HepG2 (cell line): ENCODE measurements at regions not wholly inside any gene's neighbourhood (a gene's known extent, or its start where the extent isn't known, plus 50 kb on each side); places are given as distances from the start of the nearest gene placed in this dataset.

Source experiments
- FOSL2 ChIP-seq: sonication (generic); formaldehyde crosslinking; IDR thresholded peaks from 2 replicates; pipeline ENCODE4 v1.4.0; 2020; ENCODE audit warnings: missing genetic modification reagents
- JUNB ChIP-seq: sonication (generic); formaldehyde crosslinking; IDR thresholded peaks from 2 replicates; pipeline ENCODE4 v1.8.0; 2022; ENCODE audit warnings: missing genetic modification reagents, mild to moderate bottlenecking, borderline replicate concordance
- MIER3 ChIP-seq: IDR thresholded peaks from 2 replicates; pipeline ENCODE4 v1.6.1; 2016; ENCODE audit warnings: missing compliant biosample characterization, borderline replicate concordance
- NFRKB ChIP-seq: fragments of 450-650 bp; IDR thresholded peaks from 2 replicates; pipeline ENCODE4 v1.6.1; 2017
- POLR2AphosphoS5 ChIP-seq: IDR thresholded peaks from 2 replicates; pipeline ENCODE4 v1.6.1; 2012; ENCODE audit warnings: low read depth, low read length
- RAD21 ChIP-seq: fragments of 450-650 bp; formaldehyde crosslinking; IDR thresholded peaks from 2 replicates; pipeline ENCODE4 v1.5.0; 2020; ENCODE audit warnings: mild to moderate bottlenecking
- ZNF549 ChIP-seq: sonication (generic); formaldehyde crosslinking; IDR thresholded peaks from 2 replicates; pipeline ENCODE4 v1.5.0; 2020; ENCODE audit warnings: missing genetic modification reagents
- TF ChIP-seq, protein P1 (sequence below): sonication (generic); formaldehyde crosslinking; IDR thresholded peaks from 2 replicates; pipeline ENCODE4 v1.5.0; 2020; ENCODE audit warnings: mild to moderate bottlenecking, missing genetic modification reagents, moderate library complexity
- TF ChIP-seq, protein P2 (sequence below): sonication (generic); formaldehyde crosslinking; IDR thresholded peaks from 2 replicates; pipeline ENCODE4 v1.4.0; 2020; ENCODE audit warnings: missing genetic modification reagents, mild to moderate bottlenecking, borderline replicate concordance
- TF ChIP-seq, protein P3 (sequence below): sonication (generic); formaldehyde crosslinking; IDR thresholded peaks from 2 replicates; pipeline ENCODE4 v1.5.0; 2020; ENCODE audit warnings: mild to moderate bottlenecking, missing genetic modification reagents, borderline replicate concordance
- TF ChIP-seq, protein P4 (sequence below): sonication (generic); formaldehyde crosslinking; IDR thresholded peaks from 2 replicates; pipeline ENCODE4 v1.4.0; 2020; ENCODE audit warnings: missing genetic modification reagents

DNA sequence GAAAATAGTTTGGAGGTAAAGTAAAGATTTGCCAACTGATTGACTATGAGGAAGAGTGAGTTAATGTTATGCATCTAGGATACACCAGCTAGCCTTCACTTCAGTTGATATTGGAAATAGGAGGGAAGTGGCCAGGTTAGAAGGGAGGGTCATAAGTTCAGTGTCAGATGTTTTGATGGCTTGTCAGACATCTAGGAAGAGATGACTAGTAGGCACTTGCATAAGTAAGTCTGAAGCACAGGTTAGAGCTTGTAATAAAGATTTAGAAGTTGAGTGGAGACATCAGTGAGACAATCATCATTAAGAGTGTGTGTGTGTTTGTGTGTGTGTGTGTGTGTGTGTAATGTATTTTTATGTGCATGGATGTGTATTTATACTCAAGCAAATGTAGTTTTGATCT, 146.1 kb downstream of the OR4C45 start:
- no peak for TF ChIP-seq RAD21 (CRISPR knock-in tag)
- TF ChIP-seq POLR2AphosphoS5, result no peak
- TF ChIP-seq, protein P1, sequence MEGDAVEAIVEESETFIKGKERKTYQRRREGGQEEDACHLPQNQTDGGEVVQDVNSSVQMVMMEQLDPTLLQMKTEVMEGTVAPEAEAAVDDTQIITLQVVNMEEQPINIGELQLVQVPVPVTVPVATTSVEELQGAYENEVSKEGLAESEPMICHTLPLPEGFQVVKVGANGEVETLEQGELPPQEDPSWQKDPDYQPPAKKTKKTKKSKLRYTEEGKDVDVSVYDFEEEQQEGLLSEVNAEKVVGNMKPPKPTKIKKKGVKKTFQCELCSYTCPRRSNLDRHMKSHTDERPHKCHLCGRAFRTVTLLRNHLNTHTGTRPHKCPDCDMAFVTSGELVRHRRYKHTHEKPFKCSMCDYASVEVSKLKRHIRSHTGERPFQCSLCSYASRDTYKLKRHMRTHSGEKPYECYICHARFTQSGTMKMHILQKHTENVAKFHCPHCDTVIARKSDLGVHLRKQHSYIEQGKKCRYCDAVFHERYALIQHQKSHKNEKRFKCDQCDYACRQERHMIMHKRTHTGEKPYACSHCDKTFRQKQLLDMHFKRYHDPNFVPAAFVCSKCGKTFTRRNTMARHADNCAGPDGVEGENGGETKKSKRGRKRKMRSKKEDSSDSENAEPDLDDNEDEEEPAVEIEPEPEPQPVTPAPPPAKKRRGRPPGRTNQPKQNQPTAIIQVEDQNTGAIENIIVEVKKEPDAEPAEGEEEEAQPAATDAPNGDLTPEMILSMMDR (CRISPR knock-in tag), result no peak
- TF ChIP-seq JUNB (CRISPR knock-in tag), result no peak
- TF ChIP-seq, protein P2, sequence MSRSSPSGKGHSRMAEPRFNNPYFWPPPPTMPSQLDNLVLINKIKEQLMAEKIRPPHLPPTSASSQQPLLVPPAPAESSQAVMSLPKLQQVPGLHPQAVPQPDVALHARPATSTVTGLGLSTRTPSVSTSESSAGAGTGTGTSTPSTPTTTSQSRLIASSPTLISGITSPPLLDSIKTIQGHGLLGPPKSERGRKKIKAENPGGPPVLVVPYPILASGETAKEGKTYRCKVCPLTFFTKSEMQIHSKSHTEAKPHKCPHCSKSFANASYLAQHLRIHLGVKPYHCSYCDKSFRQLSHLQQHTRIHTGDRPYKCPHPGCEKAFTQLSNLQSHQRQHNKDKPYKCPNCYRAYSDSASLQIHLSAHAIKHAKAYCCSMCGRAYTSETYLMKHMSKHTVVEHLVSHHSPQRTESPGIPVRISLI (CRISPR knock-in tag), result no peak
- TF ChIP-seq MIER3, result no peak
- TF ChIP-seq ZNF549, result no peak
- TF ChIP-seq, protein P3, sequence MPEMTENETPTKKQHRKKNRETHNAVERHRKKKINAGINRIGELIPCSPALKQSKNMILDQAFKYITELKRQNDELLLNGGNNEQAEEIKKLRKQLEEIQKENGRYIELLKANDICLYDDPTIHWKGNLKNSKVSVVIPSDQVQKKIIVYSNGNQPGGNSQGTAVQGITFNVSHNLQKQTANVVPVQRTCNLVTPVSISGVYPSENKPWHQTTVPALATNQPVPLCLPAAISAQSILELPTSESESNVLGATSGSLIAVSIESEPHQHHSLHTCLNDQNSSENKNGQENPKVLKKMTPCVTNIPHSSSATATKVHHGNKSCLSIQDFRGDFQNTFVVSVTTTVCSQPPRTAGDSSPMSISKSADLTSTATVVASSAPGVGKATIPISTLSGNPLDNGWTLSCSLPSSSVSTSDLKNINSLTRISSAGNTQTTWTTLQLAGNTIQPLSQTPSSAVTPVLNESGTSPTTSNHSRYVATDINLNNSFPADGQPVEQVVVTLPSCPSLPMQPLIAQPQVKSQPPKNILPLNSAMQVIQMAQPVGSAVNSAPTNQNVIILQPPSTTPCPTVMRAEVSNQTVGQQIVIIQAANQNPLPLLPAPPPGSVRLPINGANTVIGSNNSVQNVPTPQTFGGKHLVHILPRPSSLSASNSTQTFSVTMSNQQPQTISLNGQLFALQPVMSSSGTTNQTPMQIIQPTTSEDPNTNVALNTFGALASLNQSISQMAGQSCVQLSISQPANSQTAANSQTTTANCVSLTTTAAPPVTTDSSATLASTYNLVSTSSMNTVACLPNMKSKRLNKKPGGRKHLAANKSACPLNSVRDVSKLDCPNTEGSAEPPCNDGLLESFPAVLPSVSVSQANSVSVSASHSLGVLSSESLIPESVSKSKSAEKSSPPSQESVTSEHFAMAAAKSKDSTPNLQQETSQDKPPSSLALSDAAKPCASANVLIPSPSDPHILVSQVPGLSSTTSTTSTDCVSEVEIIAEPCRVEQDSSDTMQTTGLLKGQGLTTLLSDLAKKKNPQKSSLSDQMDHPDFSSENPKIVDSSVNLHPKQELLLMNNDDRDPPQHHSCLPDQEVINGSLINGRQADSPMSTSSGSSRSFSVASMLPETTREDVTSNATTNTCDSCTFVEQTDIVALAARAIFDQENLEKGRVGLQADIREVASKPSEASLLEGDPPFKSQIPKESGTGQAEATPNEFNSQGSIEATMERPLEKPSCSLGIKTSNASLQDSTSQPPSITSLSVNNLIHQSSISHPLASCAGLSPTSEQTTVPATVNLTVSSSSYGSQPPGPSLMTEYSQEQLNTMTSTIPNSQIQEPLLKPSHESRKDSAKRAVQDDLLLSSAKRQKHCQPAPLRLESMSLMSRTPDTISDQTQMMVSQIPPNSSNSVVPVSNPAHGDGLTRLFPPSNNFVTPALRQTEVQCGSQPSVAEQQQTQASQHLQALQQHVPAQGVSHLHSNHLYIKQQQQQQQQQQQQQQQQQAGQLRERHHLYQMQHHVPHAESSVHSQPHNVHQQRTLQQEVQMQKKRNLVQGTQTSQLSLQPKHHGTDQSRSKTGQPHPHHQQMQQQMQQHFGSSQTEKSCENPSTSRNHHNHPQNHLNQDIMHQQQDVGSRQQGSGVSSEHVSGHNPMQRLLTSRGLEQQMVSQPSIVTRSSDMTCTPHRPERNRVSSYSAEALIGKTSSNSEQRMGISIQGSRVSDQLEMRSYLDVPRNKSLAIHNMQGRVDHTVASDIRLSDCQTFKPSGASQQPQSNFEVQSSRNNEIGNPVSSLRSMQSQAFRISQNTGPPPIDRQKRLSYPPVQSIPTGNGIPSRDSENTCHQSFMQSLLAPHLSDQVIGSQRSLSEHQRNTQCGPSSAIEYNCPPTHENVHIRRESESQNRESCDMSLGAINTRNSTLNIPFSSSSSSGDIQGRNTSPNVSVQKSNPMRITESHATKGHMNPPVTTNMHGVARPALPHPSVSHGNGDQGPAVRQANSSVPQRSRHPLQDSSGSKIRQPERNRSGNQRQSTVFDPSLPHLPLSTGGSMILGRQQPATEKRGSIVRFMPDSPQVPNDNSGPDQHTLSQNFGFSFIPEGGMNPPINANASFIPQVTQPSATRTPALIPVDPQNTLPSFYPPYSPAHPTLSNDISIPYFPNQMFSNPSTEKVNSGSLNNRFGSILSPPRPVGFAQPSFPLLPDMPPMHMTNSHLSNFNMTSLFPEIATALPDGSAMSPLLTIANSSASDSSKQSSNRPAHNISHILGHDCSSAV (CRISPR knock-in tag), result no peak
- no peak for TF ChIP-seq FOSL2
- TF ChIP-seq, protein P4, sequence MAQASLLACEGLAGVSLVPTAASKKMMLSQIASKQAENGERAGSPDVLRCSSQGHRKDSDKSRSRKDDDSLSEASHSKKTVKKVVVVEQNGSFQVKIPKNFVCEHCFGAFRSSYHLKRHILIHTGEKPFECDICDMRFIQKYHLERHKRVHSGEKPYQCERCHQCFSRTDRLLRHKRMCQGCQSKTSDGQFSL (CRISPR knock-in tag), result no peak
- no peak for TF ChIP-seq NFRKB
